WTC11 (cell line): ENCODE measurements at regions not wholly inside any gene's neighbourhood (a gene's known extent, or its start where the extent isn't known, plus 50 kb on each side); places are given as distances from the start of the nearest gene placed in this dataset.

Experiments
- ATAC-seq: fragments of 200-7000 bp; cut with Tn5 transposase; 2 replicates; pipeline ENCODE4 v1.10.0; 2021; ENCODE audit warnings: mild to moderate bottlenecking, moderate library complexity
- CTCF ChIA-PET: fragments of 300-600 bp; sonication (Branson Sonifier 250); formaldehyde crosslinking; loops from one replicate; lab custom pipeline; 2021; ENCODE audit warnings: antibody characterized with exemption; lab: Charles Lee
- POLR2A ChIA-PET: fragments of 350-600 bp; sonication (Branson Sonifier 250); formaldehyde crosslinking; loops from one replicate; lab custom pipeline; 2021; ENCODE audit warnings: antibody characterized with exemption; lab: Charles Lee
- DNase-seq: peaks from one replicate; pipeline ENCODE4 v3.0.0; 2021; ENCODE audit warnings: low spot score
- H3K27ac Mint-ChIP-seq: 2 replicates; pipeline ENCODE4 v1.8.0; 2021; ENCODE audit warnings: mixed read lengths
- H3K27me3 Mint-ChIP-seq: 2 replicates; pipeline ENCODE4 v1.8.0; 2021; ENCODE audit warnings: low read depth, mild to moderate bottlenecking, moderate library complexity, mixed read lengths
- H3K36me3 Mint-ChIP-seq: 2 replicates; pipeline ENCODE4 v1.8.0; 2021; ENCODE audit warnings: mixed read lengths
- H3K4me1 Mint-ChIP-seq: 2 replicates; pipeline ENCODE4 v1.8.0; 2022; ENCODE audit warnings: mixed read lengths
- H3K4me3 Mint-ChIP-seq: 2 replicates; pipeline ENCODE4 v1.8.0; 2021; ENCODE audit warnings: mild to moderate bottlenecking, moderate library complexity, mixed read lengths
- H3K9me3 Mint-ChIP-seq: 2 replicates; pipeline ENCODE4 v1.8.0; 2021; ENCODE audit warnings: mixed read lengths
- CREM ChIP-seq: sonication (generic); formaldehyde crosslinking; IDR thresholded peaks from 2 replicates; pipeline ENCODE4 v1.8.1; 2022; ENCODE audit warnings: mild to moderate bottlenecking, missing genetic modification reagents, moderate library complexity
- ELF4 ChIP-seq: sonication (generic); formaldehyde crosslinking; IDR thresholded peaks from 2 replicates; pipeline ENCODE4 v1.8.1; 2022; ENCODE audit warnings: low read depth, mild to moderate bottlenecking, moderate library complexity, missing genetic modification reagents
- FOXJ3 ChIP-seq: sonication (generic); formaldehyde crosslinking; IDR thresholded peaks from 2 replicates; pipeline ENCODE4 v1.9.0; 2021; ENCODE audit warnings: missing genetic modification reagents, mild to moderate bottlenecking, borderline replicate concordance
- JAZF1 ChIP-seq: fragments of 250-450 bp; sonication (Bioruptor Pico); IDR thresholded peaks from 2 replicates; pipeline ENCODE4 v1.9.0; 2021; ENCODE audit warnings: moderate library complexity, mild to moderate bottlenecking, inconsistent platforms
- JUN ChIP-seq: sonication (generic); formaldehyde crosslinking; IDR thresholded peaks from 2 replicates; pipeline ENCODE4 v1.8.0; 2023; ENCODE audit warnings: mild to moderate bottlenecking, missing genetic modification reagents
- KAT7 ChIP-seq: sonication (generic); formaldehyde crosslinking; IDR thresholded peaks from 2 replicates; pipeline ENCODE4 v1.8.1; 2023; ENCODE audit warnings: missing genetic modification reagents, mild to moderate bottlenecking, borderline replicate concordance
- NFATC4 ChIP-seq: fragments of 250-450 bp; sonication (Bioruptor Pico); IDR thresholded peaks from 2 replicates; pipeline ENCODE4 v1.9.0; 2021; ENCODE audit warnings: mild to moderate bottlenecking
- OVOL2 ChIP-seq: fragments of 250-450 bp; sonication (Bioruptor Pico); IDR thresholded peaks from 2 replicates; pipeline ENCODE4 v1.9.0; 2021; ENCODE audit warnings: mild to moderate bottlenecking, borderline replicate concordance
- SMAD4 ChIP-seq: sonication (generic); formaldehyde crosslinking; IDR thresholded peaks from 2 replicates; pipeline ENCODE4 v1.8.0; 2022; ENCODE audit warnings: mild to moderate bottlenecking, missing genetic modification reagents
- TEAD1 ChIP-seq: sonication (generic); formaldehyde crosslinking; IDR thresholded peaks from 2 replicates; pipeline ENCODE4 v1.8.0; 2022; ENCODE audit warnings: mild to moderate bottlenecking, missing genetic modification reagents
- TF ChIP-seq, protein P1 (sequence below): sonication (generic); formaldehyde crosslinking; IDR thresholded peaks from 2 replicates; pipeline ENCODE4 v1.8.1; 2022; ENCODE audit warnings: low read depth, missing genetic modification reagents, borderline replicate concordance
- TF ChIP-seq, protein P2 (sequence below): fragments of 250-450 bp; sonication (Bioruptor Pico); IDR thresholded peaks from 2 replicates; pipeline ENCODE4 v1.9.0; 2021; ENCODE audit warnings: mild to moderate bottlenecking
- TF ChIP-seq, protein P3 (sequence below): sonication (generic); formaldehyde crosslinking; IDR thresholded peaks from 2 replicates; pipeline ENCODE4 v1.8.1; 2023; ENCODE audit warnings: mild to moderate bottlenecking, missing genetic modification reagents
- TF ChIP-seq, protein P4 (sequence below): fragments of 250-450 bp; sonication (Bioruptor Pico); conservative IDR thresholded peaks from 2 replicates; pipeline ENCODE4 v1.9.0; 2021; ENCODE audit warnings: mild to moderate bottlenecking
- TF ChIP-seq, protein P5 (sequence below): fragments of 250-450 bp; sonication (Bioruptor Pico); IDR thresholded peaks from 2 replicates; pipeline ENCODE4 v1.9.0; 2021; ENCODE audit warnings: mild to moderate bottlenecking, borderline replicate concordance
- TF ChIP-seq, protein P6 (sequence below): sonication (generic); formaldehyde crosslinking; IDR thresholded peaks from 2 replicates; pipeline ENCODE4 v1.8.0; 2023; ENCODE audit warnings: missing genetic modification reagents

DNA sequence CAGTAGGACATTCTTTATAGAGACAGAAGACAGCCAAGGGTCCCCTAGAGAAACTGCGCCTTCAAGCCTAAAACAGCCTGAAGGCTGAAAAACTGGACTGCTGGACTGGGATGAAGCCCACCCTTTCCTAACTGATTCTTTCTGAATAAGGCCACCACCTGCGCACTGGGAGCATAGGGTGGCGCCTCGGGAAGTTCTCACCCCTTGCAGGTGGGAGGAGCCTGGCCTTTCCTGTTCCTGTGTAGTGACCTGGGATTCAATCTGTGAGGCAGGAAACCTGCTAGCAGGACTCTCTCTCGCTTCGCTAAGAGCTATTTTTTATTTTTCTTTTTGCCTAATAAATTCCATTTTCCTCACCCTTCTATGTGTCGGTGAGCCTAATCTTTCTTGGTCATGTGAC lies 61.8 kb upstream of the KLHL13 start:
- ATAC-seq (peak; percentile 79), DNase-seq (peak; percentile 19)
- ChIA-PET CTCF (interaction anchor here (0.6 kb wide), 1 partner anchor 171 kb away, joined by 3 read pairs; no protein-coding TSS in a partner anchor), POLR2A (no interaction called here)
- Mint-ChIP-seq H3K27me3 (no peaks in the 10 kb centered on the region), H3K4me1 (peaks cover 35% of the 10 kb centered on the region), H3K4me3 (no peak overlapping the region), H3K9me3 (no peaks in the 10 kb centered on the region), H3K36me3 (no peaks in the 10 kb centered on the region), H3K27ac (no peak overlapping the region)
- TF ChIP-seq KAT7 (CRISPR knock-in tag) (no peak), SMAD4 (CRISPR knock-in tag) (no peak), TEAD1 (CRISPR knock-in tag) (no peak), NFATC4 (CRISPR knock-in tag) (no peak), OVOL2 (CRISPR knock-in tag) (no peak), JUN (CRISPR knock-in tag) (no peak), JAZF1 (CRISPR knock-in tag) (no peak), ELF4 (CRISPR knock-in tag) (no peak), CREM (CRISPR knock-in tag) (no peak), FOXJ3 (CRISPR knock-in tag) (no peak)
- TF ChIP-seq, protein P1, sequence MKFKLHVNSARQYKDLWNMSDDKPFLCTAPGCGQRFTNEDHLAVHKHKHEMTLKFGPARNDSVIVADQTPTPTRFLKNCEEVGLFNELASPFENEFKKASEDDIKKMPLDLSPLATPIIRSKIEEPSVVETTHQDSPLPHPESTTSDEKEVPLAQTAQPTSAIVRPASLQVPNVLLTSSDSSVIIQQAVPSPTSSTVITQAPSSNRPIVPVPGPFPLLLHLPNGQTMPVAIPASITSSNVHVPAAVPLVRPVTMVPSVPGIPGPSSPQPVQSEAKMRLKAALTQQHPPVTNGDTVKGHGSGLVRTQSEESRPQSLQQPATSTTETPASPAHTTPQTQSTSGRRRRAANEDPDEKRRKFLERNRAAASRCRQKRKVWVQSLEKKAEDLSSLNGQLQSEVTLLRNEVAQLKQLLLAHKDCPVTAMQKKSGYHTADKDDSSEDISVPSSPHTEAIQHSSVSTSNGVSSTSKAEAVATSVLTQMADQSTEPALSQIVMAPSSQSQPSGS (CRISPR knock-in tag), result no peak
- TF ChIP-seq, protein P2, sequence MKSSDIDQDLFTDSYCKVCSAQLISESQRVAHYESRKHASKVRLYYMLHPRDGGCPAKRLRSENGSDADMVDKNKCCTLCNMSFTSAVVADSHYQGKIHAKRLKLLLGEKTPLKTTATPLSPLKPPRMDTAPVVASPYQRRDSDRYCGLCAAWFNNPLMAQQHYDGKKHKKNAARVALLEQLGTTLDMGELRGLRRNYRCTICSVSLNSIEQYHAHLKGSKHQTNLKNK (CRISPR knock-in tag), result no peak
- TF ChIP-seq, protein P3, sequence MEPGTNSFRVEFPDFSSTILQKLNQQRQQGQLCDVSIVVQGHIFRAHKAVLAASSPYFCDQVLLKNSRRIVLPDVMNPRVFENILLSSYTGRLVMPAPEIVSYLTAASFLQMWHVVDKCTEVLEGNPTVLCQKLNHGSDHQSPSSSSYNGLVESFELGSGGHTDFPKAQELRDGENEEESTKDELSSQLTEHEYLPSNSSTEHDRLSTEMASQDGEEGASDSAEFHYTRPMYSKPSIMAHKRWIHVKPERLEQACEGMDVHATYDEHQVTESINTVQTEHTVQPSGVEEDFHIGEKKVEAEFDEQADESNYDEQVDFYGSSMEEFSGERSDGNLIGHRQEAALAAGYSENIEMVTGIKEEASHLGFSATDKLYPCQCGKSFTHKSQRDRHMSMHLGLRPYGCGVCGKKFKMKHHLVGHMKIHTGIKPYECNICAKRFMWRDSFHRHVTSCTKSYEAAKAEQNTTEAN (CRISPR knock-in tag), result no peak
- TF ChIP-seq, protein P4, sequence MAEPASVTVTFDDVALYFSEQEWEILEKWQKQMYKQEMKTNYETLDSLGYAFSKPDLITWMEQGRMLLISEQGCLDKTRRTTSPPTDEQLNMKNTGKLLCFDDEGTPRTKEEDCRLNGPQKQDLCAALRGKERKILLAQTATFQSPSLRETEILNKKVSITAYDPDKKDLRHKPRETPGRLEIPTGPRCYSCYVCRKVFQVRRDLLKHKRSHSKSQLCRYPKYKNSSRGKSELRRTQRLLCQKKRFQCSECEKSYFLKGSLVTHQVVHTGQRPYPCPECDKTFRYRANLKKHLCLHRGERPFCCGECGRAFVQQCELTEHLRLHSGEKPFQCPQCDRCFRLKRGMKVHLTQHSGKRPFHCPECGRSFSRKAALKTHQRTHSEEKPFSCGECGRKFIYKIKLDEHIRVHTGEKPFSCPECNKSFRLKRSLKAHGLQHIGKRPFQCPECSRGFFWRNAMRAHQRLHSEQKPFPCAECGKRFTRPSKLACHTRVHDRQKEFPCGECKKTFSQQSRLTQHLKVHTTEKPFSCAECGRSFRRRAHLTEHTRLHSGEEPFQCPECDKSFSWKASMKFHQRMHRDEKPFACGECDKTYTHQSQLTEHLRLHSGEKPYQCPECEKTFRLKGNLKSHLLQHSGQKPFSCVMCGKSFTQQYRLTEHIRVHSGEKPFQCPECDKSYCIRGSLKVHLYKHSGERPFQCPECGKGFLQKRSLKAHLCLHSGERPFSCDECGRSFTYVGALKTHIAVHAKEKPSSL (CRISPR knock-in tag), result no peak
- TF ChIP-seq, protein P5, sequence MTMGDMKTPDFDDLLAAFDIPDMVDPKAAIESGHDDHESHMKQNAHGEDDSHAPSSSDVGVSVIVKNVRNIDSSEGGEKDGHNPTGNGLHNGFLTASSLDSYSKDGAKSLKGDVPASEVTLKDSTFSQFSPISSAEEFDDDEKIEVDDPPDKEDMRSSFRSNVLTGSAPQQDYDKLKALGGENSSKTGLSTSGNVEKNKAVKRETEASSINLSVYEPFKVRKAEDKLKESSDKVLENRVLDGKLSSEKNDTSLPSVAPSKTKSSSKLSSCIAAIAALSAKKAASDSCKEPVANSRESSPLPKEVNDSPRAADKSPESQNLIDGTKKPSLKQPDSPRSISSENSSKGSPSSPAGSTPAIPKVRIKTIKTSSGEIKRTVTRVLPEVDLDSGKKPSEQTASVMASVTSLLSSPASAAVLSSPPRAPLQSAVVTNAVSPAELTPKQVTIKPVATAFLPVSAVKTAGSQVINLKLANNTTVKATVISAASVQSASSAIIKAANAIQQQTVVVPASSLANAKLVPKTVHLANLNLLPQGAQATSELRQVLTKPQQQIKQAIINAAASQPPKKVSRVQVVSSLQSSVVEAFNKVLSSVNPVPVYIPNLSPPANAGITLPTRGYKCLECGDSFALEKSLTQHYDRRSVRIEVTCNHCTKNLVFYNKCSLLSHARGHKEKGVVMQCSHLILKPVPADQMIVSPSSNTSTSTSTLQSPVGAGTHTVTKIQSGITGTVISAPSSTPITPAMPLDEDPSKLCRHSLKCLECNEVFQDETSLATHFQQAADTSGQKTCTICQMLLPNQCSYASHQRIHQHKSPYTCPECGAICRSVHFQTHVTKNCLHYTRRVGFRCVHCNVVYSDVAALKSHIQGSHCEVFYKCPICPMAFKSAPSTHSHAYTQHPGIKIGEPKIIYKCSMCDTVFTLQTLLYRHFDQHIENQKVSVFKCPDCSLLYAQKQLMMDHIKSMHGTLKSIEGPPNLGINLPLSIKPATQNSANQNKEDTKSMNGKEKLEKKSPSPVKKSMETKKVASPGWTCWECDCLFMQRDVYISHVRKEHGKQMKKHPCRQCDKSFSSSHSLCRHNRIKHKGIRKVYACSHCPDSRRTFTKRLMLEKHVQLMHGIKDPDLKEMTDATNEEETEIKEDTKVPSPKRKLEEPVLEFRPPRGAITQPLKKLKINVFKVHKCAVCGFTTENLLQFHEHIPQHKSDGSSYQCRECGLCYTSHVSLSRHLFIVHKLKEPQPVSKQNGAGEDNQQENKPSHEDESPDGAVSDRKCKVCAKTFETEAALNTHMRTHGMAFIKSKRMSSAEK (CRISPR knock-in tag), result no peak
- TF ChIP-seq, protein P6, sequence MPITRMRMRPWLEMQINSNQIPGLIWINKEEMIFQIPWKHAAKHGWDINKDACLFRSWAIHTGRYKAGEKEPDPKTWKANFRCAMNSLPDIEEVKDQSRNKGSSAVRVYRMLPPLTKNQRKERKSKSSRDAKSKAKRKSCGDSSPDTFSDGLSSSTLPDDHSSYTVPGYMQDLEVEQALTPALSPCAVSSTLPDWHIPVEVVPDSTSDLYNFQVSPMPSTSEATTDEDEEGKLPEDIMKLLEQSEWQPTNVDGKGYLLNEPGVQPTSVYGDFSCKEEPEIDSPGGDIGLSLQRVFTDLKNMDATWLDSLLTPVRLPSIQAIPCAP (CRISPR knock-in tag), result no peak
